GM18498 (cell line): ENCODE measurements at regions not wholly inside any gene's neighbourhood (a gene's known extent, or its start where the extent isn't known, plus 50 kb on each side); places are given as distances from the start of the nearest gene placed in this dataset.

Experiments used
- ATAC-seq: cut with Tn5 transposase; IDR thresholded peaks from one replicate; pipeline ENCODE4 v1.9.1; 2021; ENCODE audit warnings: mild to moderate bottlenecking, moderate library complexity; ENCODE audit not compliant: unreplicated experiment

- no peak for ATAC-seq
Observed at GRCh38 chr10:44201011-44201410, 183.9 kb downstream of the CXCL12 start.

- ATAC-seq: no peak
Observed at GRCh38 chr10:44199991-44200655, 184.8 kb downstream of the CXCL12 start.

- no peak for ATAC-seq
Observed at GRCh38 chr10:44199267-44199666, 185.6 kb downstream of the CXCL12 start.

- ATAC-seq: no peak
Observed at GRCh38 chr10:44198780-44199097, 186.2 kb downstream of the CXCL12 start.

GRCh38 chr10:44198096-44198779 lies 186.7 kb downstream of the CXCL12 start:
- ATAC-seq: no peak

GRCh38 chr10:44197646-44198045 lies 187.3 kb downstream of the CXCL12 start:
- ATAC-seq: no peak

GRCh38 chr10:44196336-44196735 lies 188.6 kb downstream of the CXCL12 start:
- ATAC-seq: no peak

- ATAC-seq: no peak
Observed at GRCh38 chr10:44196008-44196320, 188.9 kb downstream of the CXCL12 start.

- ATAC-seq: no peak
Observed at GRCh38 chr10:44195112-44196007, 189.5 kb downstream of the CXCL12 start.

GRCh38 chr10:44194435-44194834 lies 190.5 kb downstream of the CXCL12 start:
- ATAC-seq: no peak

- no peak for ATAC-seq
Observed at GRCh38 chr10:44193567-44194220, 191.2 kb downstream of the CXCL12 start.

GRCh38 chr10:44193166-44193565 lies 191.7 kb downstream of the CXCL12 start:
- ATAC-seq: no peak

- ATAC-seq: no peak
Observed at GRCh38 chr10:44192435-44192834, 192.5 kb downstream of the CXCL12 start.

GRCh38 chr10:44190541-44190940 lies 194.4 kb downstream of the CXCL12 start:
- ATAC-seq: no peak

- no peak for ATAC-seq
Observed at GRCh38 chr10:44186821-44187220, 198.1 kb downstream of the CXCL12 start.

- ATAC-seq: no peak
Observed at GRCh38 chr10:44186150-44186549, 198.7 kb downstream of the CXCL12 start.

GRCh38 chr10:44185315-44185666 lies 199.6 kb downstream of the CXCL12 start:
- no peak for ATAC-seq

- no peak for ATAC-seq
Observed at GRCh38 chr10:44184633-44185314, 200.1 kb downstream of the CXCL12 start.

- ATAC-seq: no peak
Observed at GRCh38 chr10:44183667-44184632, 200.9 kb downstream of the CXCL12 start.

GRCh38 chr10:44182909-44183308 lies 202.0 kb downstream of the CXCL12 start:
- ATAC-seq: no peak
